BJ (cell line): ENCODE measurements at regions not wholly inside any gene's neighbourhood (a gene's known extent, or its start where the extent isn't known, plus 50 kb on each side); places are given as distances from the start of the nearest gene placed in this dataset.

Source experiments
- CTCF ChIA-PET: fragments of 350-600 bp; formaldehyde crosslinking; extraction: SDS; loops from one replicate; lab custom pipeline; 2021; ENCODE audit warnings: antibody characterized with exemption, inconsistent platforms; lab: Yijun Ruan, JAX
- POLR2A ChIA-PET: fragments of 300-600 bp; sonication (Branson Sonifier 250); formaldehyde crosslinking; extraction: SDS; loops from one replicate; lab custom pipeline; 2021; ENCODE audit warnings: antibody characterized with exemption; lab: Charles Lee
- DNase-seq: peaks from one replicate; pipeline ENCODE4 v3.0.0-alpha.2; 2011; ENCODE audit warnings: low read depth
- H3K27me3 ChIP-seq: 2 replicates; pipeline ENCODE4 v1.6.0; 2011; ENCODE audit warnings: low read length; ENCODE audit not compliant: control insufficient read depth, insufficient read depth
- H3K36me3 ChIP-seq: 2 replicates; pipeline ENCODE4 v1.5.1; 2011; ENCODE audit warnings: low read length; ENCODE audit not compliant: control insufficient read depth, insufficient read depth
- H3K4me3 ChIP-seq: 2 replicates; pipeline ENCODE4 v1.5.1; 2011; ENCODE audit warnings: low read depth, mild to moderate bottlenecking, control low read depth, low read length
- TF ChIP-seq, protein P1 (sequence below): IDR thresholded peaks from 2 replicates; pipeline ENCODE4 v1.5.1; 2011; ENCODE audit warnings: low read depth, mild to moderate bottlenecking, control low read depth, inconsistent platforms, low read length, moderate library complexity; ENCODE audit not compliant: insufficient read depth

GRCh38 chr12:73951956-73952703, 585.5 kb upstream of the ATXN7L3B start:
- no peaks in the 10 kb centered on the region for H3K36me3 ChIP-seq
- no peak overlapping the region for H3K4me3 ChIP-seq
- ChIA-PET CTCF (no interaction called here), POLR2A (no interaction called here)
- no peaks in the 10 kb centered on the region for H3K27me3 ChIP-seq
- DNase-seq = no peak
- TF ChIP-seq, protein P1, sequence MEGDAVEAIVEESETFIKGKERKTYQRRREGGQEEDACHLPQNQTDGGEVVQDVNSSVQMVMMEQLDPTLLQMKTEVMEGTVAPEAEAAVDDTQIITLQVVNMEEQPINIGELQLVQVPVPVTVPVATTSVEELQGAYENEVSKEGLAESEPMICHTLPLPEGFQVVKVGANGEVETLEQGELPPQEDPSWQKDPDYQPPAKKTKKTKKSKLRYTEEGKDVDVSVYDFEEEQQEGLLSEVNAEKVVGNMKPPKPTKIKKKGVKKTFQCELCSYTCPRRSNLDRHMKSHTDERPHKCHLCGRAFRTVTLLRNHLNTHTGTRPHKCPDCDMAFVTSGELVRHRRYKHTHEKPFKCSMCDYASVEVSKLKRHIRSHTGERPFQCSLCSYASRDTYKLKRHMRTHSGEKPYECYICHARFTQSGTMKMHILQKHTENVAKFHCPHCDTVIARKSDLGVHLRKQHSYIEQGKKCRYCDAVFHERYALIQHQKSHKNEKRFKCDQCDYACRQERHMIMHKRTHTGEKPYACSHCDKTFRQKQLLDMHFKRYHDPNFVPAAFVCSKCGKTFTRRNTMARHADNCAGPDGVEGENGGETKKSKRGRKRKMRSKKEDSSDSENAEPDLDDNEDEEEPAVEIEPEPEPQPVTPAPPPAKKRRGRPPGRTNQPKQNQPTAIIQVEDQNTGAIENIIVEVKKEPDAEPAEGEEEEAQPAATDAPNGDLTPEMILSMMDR = no peak

- H3K36me3 ChIP-seq = no peaks in the 10 kb centered on the region
- ChIA-PET POLR2A (no interaction called here), CTCF (no interaction called here)
- DNase-seq = no peak
- no peaks in the 10 kb centered on the region for H3K27me3 ChIP-seq
- H3K4me3 ChIP-seq = no peak overlapping the region
- TF ChIP-seq, protein P1 = no peak
These were observed 573.0 kb upstream of the ATXN7L3B start for GRCh38 chr12:73964641-73965040.

DNA sequence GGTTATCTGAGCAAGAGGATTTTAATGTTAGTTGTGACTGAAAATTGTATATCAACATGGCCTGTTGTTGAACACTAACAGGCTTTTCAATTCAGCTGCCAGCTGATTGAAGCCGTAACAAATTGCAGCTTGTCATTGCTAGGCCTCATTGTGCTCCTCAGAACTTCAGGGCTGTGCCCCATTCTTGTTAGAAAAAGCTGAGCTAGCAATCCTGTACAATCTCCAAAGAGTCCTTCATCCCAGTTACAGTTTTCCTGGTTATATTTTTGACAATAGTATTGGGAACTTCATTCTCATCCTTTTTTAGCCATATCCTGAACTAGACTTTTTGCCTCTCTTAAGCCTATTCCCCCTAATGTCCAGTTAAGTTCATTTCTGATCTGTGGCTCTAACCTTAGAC, 564.1 kb upstream of the ATXN7L3B start:
- Histone ChIP-seq H3K36me3 (no peaks in the 10 kb centered on the region), H3K27me3 (no peaks in the 10 kb centered on the region), H3K4me3 (no peak overlapping the region)
- no peak for DNase-seq
- ChIA-PET POLR2A (no interaction called here), CTCF (no interaction called here)
- TF ChIP-seq, protein P1 = no peak

DNA sequence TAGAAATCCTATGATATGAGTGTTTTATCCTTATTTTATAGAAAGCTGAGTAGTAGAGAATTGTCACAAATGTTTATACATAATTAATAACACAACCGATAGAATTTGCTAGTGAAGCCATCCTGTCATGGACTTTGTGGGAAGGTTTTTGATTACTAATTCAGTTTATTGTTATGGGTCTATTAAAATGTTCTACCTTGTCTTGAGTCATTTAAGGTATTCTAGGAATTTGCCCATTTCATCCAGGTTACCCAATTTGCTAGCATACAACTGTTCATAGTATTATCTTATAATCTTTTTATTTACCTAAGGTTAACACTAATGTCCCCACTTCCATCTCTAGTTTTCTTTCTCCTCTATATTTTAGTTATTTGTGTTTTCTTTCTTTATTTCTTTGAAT, 553.1 kb upstream of the ATXN7L3B start:
- H3K36me3 ChIP-seq = no peaks in the 10 kb centered on the region
- ChIA-PET POLR2A (no interaction called here), CTCF (interaction anchor here (0.6 kb wide), 1 partner anchor 792 kb away, joined by 3 read pairs; no protein-coding TSS in a partner anchor)
- no peak overlapping the region for H3K4me3 ChIP-seq
- no peak for DNase-seq
- TF ChIP-seq, protein P1 = no peak
- no peaks in the 10 kb centered on the region for H3K27me3 ChIP-seq

GRCh38 chr12:73991138-73991537, 546.5 kb upstream of the ATXN7L3B start:
- CTCF ChIA-PET = no interaction called here
- Histone ChIP-seq H3K36me3 (no peaks in the 10 kb centered on the region), H3K4me3 (no peak overlapping the region), H3K27me3 (no peaks in the 10 kb centered on the region)
- POLR2A ChIA-PET = no interaction called here
- TF ChIP-seq, protein P1 = no peak
- no peak for DNase-seq
